Activated B cell treated with CpG ODN at 0.5 μM for 24 hours (primary cell): ENCODE measurements at regions not wholly inside any gene's neighbourhood (a gene's known extent, or its start where the extent isn't known, plus 50 kb on each side); places are given as distances from the start of the nearest gene placed in this dataset.

Experiments
- ATAC-seq: fragments of 200-7000 bp; cut with Tn5 transposase; one replicate; pipeline ENCODE4 v1.10.0; 2021; ENCODE audit warnings: low read depth, mild to moderate bottlenecking, moderate library complexity
- CTCF ChIA-PET: fragments of 350-600 bp; sonication (Branson Sonifier 250); formaldehyde crosslinking; loops from one replicate; lab custom pipeline; 2021; ENCODE audit warnings: antibody characterized with exemption; lab: Charles Lee
- POLR2A ChIA-PET: fragments of 350-600 bp; sonication (Branson Sonifier 250); formaldehyde crosslinking; loops from one replicate; lab custom pipeline; 2021; ENCODE audit warnings: antibody characterized with exemption; lab: Charles Lee
- DNase-seq: peaks from one replicate; pipeline ENCODE4 v3.0.0; 2022
- H3K27ac Mint-ChIP-seq: one replicate; pipeline ENCODE4 v1.8.0; 2020; ENCODE audit warnings: mixed read lengths
- H3K27me3 Mint-ChIP-seq: one replicate; pipeline ENCODE4 v1.8.0; 2021; ENCODE audit warnings: mixed read lengths
- H3K36me3 Mint-ChIP-seq: one replicate; pipeline ENCODE4 v1.8.0; 2021; ENCODE audit warnings: low read depth, mixed read lengths
- H3K4me1 Mint-ChIP-seq: one replicate; pipeline ENCODE4 v1.8.0; 2021; ENCODE audit warnings: mixed read lengths
- H3K4me3 Mint-ChIP-seq: one replicate; pipeline ENCODE4 v1.8.0; 2020; ENCODE audit warnings: mild to moderate bottlenecking, mixed read lengths
- H3K9me3 Mint-ChIP-seq: one replicate; pipeline ENCODE4 v1.8.0; 2020; ENCODE audit warnings: mixed read lengths
- intact Hi-C: fragments of 100-400 bp; cut with micrococcal nuclease; formaldehyde crosslinking; loops from one replicate; pipeline ENCODE4 v1.15.1; 2024
- TF ChIP-seq, protein P1 (sequence below): fragments of 200-600 bp; IDR thresholded peaks from one replicate; pipeline ENCODE4 v1.8.0; 2022; ENCODE audit warnings: antibody characterized with exemption, mild to moderate bottlenecking

- intact Hi-C loops, result no loop called here
- Mint-ChIP-seq H3K27ac (no peak overlapping the region), H3K4me3 (no peak overlapping the region), H3K27me3 (no peaks in the 10 kb centered on the region), H3K9me3 (no peaks in the 10 kb centered on the region), H3K36me3 (no peaks in the 10 kb centered on the region), H3K4me1 (no peaks in the 10 kb centered on the region)
- CTCF ChIA-PET, result no interaction called here
- POLR2A ChIA-PET, result no interaction called here
- DNase-seq (no peak), ATAC-seq (no peak)
- TF ChIP-seq, protein P1, sequence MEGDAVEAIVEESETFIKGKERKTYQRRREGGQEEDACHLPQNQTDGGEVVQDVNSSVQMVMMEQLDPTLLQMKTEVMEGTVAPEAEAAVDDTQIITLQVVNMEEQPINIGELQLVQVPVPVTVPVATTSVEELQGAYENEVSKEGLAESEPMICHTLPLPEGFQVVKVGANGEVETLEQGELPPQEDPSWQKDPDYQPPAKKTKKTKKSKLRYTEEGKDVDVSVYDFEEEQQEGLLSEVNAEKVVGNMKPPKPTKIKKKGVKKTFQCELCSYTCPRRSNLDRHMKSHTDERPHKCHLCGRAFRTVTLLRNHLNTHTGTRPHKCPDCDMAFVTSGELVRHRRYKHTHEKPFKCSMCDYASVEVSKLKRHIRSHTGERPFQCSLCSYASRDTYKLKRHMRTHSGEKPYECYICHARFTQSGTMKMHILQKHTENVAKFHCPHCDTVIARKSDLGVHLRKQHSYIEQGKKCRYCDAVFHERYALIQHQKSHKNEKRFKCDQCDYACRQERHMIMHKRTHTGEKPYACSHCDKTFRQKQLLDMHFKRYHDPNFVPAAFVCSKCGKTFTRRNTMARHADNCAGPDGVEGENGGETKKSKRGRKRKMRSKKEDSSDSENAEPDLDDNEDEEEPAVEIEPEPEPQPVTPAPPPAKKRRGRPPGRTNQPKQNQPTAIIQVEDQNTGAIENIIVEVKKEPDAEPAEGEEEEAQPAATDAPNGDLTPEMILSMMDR, result no peak
These were observed 352.3 kb upstream of the CDH5 start for GRCh38 chr16:66014221-66014620.

DNA sequence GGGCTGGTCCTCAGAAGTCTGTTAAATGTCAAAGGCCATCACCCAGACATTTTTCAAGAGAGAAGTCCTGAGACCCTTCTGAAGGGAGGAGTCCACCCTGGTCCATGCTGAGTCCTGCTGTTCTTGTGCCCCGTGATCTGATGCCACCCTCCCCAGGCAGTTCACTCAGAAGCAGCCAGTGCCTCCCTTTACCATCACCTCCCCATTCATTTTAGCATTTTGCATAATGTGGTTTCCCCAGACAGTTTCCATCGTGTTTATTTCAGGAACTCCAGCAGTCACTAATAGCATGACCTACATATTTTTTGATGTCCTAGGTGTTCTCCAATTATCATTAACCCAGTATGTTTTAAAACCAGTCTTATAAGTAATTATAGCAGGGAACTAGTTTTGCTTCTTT is 353.0 kb upstream of the CDH5 start:
- ATAC-seq (no peak), DNase-seq (no peak)
- CTCF ChIA-PET, result no interaction called here
- Mint-ChIP-seq H3K9me3 (no peaks in the 10 kb centered on the region), H3K4me1 (no peaks in the 10 kb centered on the region), H3K4me3 (no peak overlapping the region), H3K27ac (no peak overlapping the region), H3K36me3 (no peaks in the 10 kb centered on the region), H3K27me3 (no peaks in the 10 kb centered on the region)
- TF ChIP-seq, protein P1, result no peak
- intact Hi-C loops, result no loop called here
- POLR2A ChIA-PET, result no interaction called here

DNA sequence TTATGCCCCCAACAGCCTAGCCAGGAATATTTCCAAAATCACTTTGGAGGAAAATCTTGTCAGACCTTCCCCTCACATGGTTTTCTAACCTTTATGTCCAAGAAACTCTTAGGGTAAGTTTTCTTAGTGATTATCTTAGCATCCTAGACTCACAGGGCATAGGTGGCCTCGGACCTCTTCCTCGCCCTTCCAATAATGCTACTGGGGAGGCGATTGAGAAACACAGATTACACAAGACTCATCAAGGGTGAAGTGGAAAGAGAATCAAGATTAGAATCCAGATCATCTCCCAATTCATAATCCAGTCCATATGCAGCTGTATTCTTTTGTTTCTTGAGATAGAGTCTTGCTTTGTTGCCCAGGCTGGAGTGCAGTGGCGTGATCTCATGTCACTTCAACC is 358.4 kb upstream of the CDH5 start:
- no peaks in the 10 kb centered on the region for H3K27me3 Mint-ChIP-seq
- intact Hi-C loops, result no loop called here
- ATAC-seq (no peak), DNase-seq (no peak)
- no peaks in the 10 kb centered on the region for H3K36me3 Mint-ChIP-seq
- POLR2A ChIA-PET, result no interaction called here
- CTCF ChIA-PET, result no interaction called here
- H3K4me3 Mint-ChIP-seq, result no peak overlapping the region
- H3K4me1 Mint-ChIP-seq, result no peaks in the 10 kb centered on the region
- TF ChIP-seq, protein P1, result no peak
- H3K27ac Mint-ChIP-seq, result no peak overlapping the region
- no peaks in the 10 kb centered on the region for H3K9me3 Mint-ChIP-seq

GRCh38 chr16:66007717-66008116 is 358.8 kb upstream of the CDH5 start:
- H3K27ac Mint-ChIP-seq, result no peak overlapping the region
- CTCF ChIA-PET, result no interaction called here

GRCh38 chr16:66006485-66006884 is 360.0 kb upstream of the CDH5 start:
- TF ChIP-seq, protein P1, result no peak
- Mint-ChIP-seq H3K36me3 (no peaks in the 10 kb centered on the region), H3K27ac (no peak overlapping the region), H3K27me3 (no peaks in the 10 kb centered on the region), H3K9me3 (no peaks in the 10 kb centered on the region), H3K4me1 (no peaks in the 10 kb centered on the region), H3K4me3 (no peak overlapping the region)
- ChIA-PET POLR2A (no interaction called here), CTCF (no interaction called here)
- intact Hi-C loops, result no loop called here
- no peak for DNase-seq
- ATAC-seq, result no peak

More at GRCh38 chr16:66007717-66008116, 358.8 kb upstream of the CDH5 start:
- no peak for ATAC-seq
- no peak for DNase-seq
- Mint-ChIP-seq H3K4me3 (no peak overlapping the region), H3K36me3 (no peaks in the 10 kb centered on the region), H3K9me3 (no peaks in the 10 kb centered on the region), H3K27me3 (no peaks in the 10 kb centered on the region), H3K4me1 (no peaks in the 10 kb centered on the region)
- TF ChIP-seq, protein P1, result no peak
- intact Hi-C loops, result no loop called here
- POLR2A ChIA-PET, result no interaction called here
